Mesenteric fat pad (tissue), 1 donor: ENCODE measurements at regions not wholly inside any gene's neighbourhood (a gene's known extent, or its start where the extent isn't known, plus 50 kb on each side); places are given as distances from the start of the nearest gene placed in this dataset.

ENCODE experiments used
- DNase-seq: peaks from one replicate; pipeline ENCODE4 v3.0.0-alpha.2; 2020; ENCODE audit warnings: low spot score
- donor health status: DM: yes; HTN: yes; CAD: no.

GRCh38 chr20:24147479-24147878 is 158.9 kb upstream of the GGTLC1 start:
- DNase-seq = peak; percentile 57

- DNase-seq = peak; percentile 47
These were observed 157.7 kb upstream of the GGTLC1 start for GRCh38 chr20:24146231-24146634.

- DNase-seq = peak; percentile 47
These were observed 155.8 kb upstream of the GGTLC1 start for GRCh38 chr20:24144371-24144770.

GRCh38 chr20:24141111-24141510 is 152.5 kb upstream of the GGTLC1 start:
- DNase-seq = peak; percentile 81

GRCh38 chr20:24139846-24140245 is 151.3 kb upstream of the GGTLC1 start:
- DNase-seq = peak; percentile 57

- peak; percentile 82 for DNase-seq
These were observed 150.4 kb upstream of the GGTLC1 start for GRCh38 chr20:24138951-24139350.

- peak; percentile 71 for DNase-seq
These were observed 149.7 kb upstream of the GGTLC1 start for GRCh38 chr20:24138196-24138857.

GRCh38 chr20:24136659-24137246 is 148.2 kb upstream of the GGTLC1 start:
- peak; percentile 24 for DNase-seq

GRCh38 chr20:24135781-24136180 is 147.2 kb upstream of the GGTLC1 start:
- peak; percentile 57 for DNase-seq

- DNase-seq = peak; percentile 76
These were observed 146.4 kb upstream of the GGTLC1 start for GRCh38 chr20:24134930-24135329.

- peak; percentile 20 for DNase-seq
These were observed 145.7 kb upstream of the GGTLC1 start for GRCh38 chr20:24134284-24134683.

GRCh38 chr20:24132246-24132645 is 143.7 kb upstream of the GGTLC1 start:
- no peak for DNase-seq

GRCh38 chr20:24131684-24132083 is 143.1 kb upstream of the GGTLC1 start:
- no peak for DNase-seq

- DNase-seq = no peak
These were observed 142.7 kb upstream of the GGTLC1 start for GRCh38 chr20:24131281-24131680.

GRCh38 chr20:24129641-24130040 is 141.1 kb upstream of the GGTLC1 start:
- no peak for DNase-seq

- DNase-seq = no peak
These were observed 136.5 kb upstream of the GGTLC1 start for GRCh38 chr20:24124951-24125650.

GRCh38 chr20:24124003-24124402 is 135.4 kb upstream of the GGTLC1 start:
- DNase-seq = no peak

- no peak for DNase-seq
These were observed 130.0 kb upstream of the GGTLC1 start for GRCh38 chr20:24118441-24119175.

- no peak for DNase-seq
These were observed 129.5 kb upstream of the GGTLC1 start for GRCh38 chr20:24118034-24118433.

GRCh38 chr20:24117383-24117782 is 128.8 kb upstream of the GGTLC1 start:
- DNase-seq = no peak

GRCh38 chr20:24116611-24117010 is 128.0 kb upstream of the GGTLC1 start:
- DNase-seq = no peak

GRCh38 chr20:24112360-24112759 is 123.8 kb upstream of the GGTLC1 start:
- no peak for DNase-seq
